ENCODE measurements at regions not wholly inside any gene's neighbourhood (a gene's known extent, or its start where the extent isn't known, plus 50 kb on each side); places are given as distances from the start of the nearest gene placed in this dataset.

DNA sequence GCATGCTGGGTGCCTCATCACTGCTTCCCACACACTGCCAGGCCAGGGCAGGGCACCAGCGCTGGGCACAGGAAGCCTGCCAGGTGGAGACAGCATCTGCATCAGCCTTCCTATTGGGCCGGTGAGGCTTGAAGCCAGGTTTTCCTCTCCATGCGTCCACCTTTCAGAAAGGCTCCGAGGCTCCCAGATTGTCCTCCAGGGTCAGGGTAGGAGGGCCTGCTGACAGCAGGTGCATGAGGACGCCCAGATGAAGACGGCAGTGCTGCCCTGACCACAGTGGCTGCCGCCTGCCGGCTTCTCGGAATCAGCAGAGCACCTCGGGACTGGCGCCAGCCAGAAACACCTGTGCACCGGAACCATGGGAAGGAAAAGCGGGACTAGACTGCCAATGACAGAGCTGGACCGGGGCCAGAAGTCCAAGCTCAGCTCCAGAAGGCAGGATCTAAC lies 170.5 kb upstream of the CST7 start:
- Histone ChIP-seq H3K36me3 (replicated peaks in 1 of 2; ENCODE audit: control insufficient read depth in 2 of 2, insufficient read depth in 2 of 2, low read length in 2 of 2) (no peaks in the 10 kb centered on the region), H2BK120ac (ENCODE audit: low read depth, low read length) (no peak overlapping the region), H3K27ac (replicated peaks; ENCODE audit: low read length) (no peak overlapping the region), H2BK5ac (ENCODE audit: low read length) (no peak overlapping the region), H3K23ac (ENCODE audit: low read depth, low read length, poor library complexity) (no peak overlapping the region), H3K18ac (ENCODE audit: low read length) (peak overlapping the region; percentile 44), H3K9ac (ENCODE audit: low read depth, low read length, poor library complexity) (no peak overlapping the region), H4K91ac (ENCODE audit: low read depth, low read length, poor library complexity) (no peak overlapping the region), H3K4me1 (ENCODE audit: control insufficient read depth in 2 of 2, insufficient read depth in 1 of 2, low read depth in 1 of 2, low read length in 2 of 2) (no peaks in the 10 kb centered on the region), H4K8ac (ENCODE audit: low read depth, low read length) (no peak overlapping the region), H3K4me2 (ENCODE audit: insufficient read depth, low read length, poor library complexity, severe bottlenecking) (no peak overlapping the region), H2BK15ac (ENCODE audit: low read length) (no peak overlapping the region), H3K4me3 (ENCODE audit: low read length in 2 of 2) (no peak overlapping the region), H3K79me1 (ENCODE audit: low read depth, low read length) (no peaks in the 10 kb centered on the region), H3K9me3 (replicated peaks in 1 of 2; ENCODE audit: control insufficient read depth in 2 of 2, insufficient read depth in 1 of 2, low read depth in 1 of 2, low read length in 2 of 2) (no peaks in the 10 kb centered on the region), H2AK5ac (ENCODE audit: low read depth, low read length) (no peak overlapping the region), H3K14ac (ENCODE audit: low read length) (no peak overlapping the region), H3K27me3 (ENCODE audit: control insufficient read depth in 3 of 3, insufficient read depth in 3 of 3, low read depth in 1 of 3, low read length in 3 of 3) (no peaks in the 10 kb centered on the region), H2BK12ac (ENCODE audit: low read length) (no peak overlapping the region), H2AFZ (ENCODE audit: low read length) (no peak overlapping the region), H3K4ac (ENCODE audit: low read length) (no peak overlapping the region)
- DNase-seq (ENCODE audit: low spot score): no peak
- no CpG with 5 or more reads among the region's 14 CpGs for WGBS, 2 donors (ENCODE audit: extremely low coverage in 2 of 2, insufficient read length in 2 of 2, insufficient replicate concordance in 1 of 2)

DNA sequence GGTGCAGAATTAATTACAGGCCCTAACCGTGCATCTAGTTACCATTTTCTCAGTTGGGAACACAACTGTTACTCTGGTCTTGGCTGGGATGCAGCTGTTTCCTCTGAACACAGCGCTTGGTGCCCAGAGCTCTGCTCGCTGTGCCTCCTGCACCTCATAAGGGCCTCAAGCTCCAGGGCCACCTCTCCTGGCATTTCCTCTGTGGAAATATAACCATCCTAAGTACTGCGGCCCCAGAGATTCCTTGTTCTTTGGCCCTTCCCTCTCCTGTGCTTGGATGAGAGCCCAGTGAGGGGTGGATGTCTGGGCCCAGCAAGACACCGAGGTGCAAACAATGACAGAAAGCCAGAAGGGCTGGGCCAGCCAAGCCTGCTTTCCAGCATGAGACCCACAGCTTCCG lies 169.9 kb upstream of the CST7 start:
- no peak overlapping the region for H3K4me3 ChIP-seq (ENCODE audit: low read length in 2 of 2)
- H3K4ac ChIP-seq (ENCODE audit: low read length): no peak overlapping the region
- H3K27ac ChIP-seq (replicated peaks; ENCODE audit: low read length): no peak overlapping the region
- no peak overlapping the region for H2AFZ ChIP-seq (ENCODE audit: low read length)
- no peak overlapping the region for H3K4me2 ChIP-seq (ENCODE audit: insufficient read depth, low read length, poor library complexity, severe bottlenecking)
- no peak overlapping the region for H3K18ac ChIP-seq (ENCODE audit: low read length)
- H3K27me3 ChIP-seq (ENCODE audit: control insufficient read depth in 3 of 3, insufficient read depth in 3 of 3, low read depth in 1 of 3, low read length in 3 of 3): no peaks in the 10 kb centered on the region
- no CpG with 5 or more reads among the region's 6 CpGs for WGBS, 2 donors (ENCODE audit: extremely low coverage in 2 of 2, insufficient read length in 2 of 2, insufficient replicate concordance in 1 of 2)
- no peak overlapping the region for H3K9ac ChIP-seq (ENCODE audit: low read depth, low read length, poor library complexity)
- no peak overlapping the region for H3K23ac ChIP-seq (ENCODE audit: low read depth, low read length, poor library complexity)
- no peak overlapping the region for H2AK5ac ChIP-seq (ENCODE audit: low read depth, low read length)
- H4K8ac ChIP-seq (ENCODE audit: low read depth, low read length): no peak overlapping the region
- no peak overlapping the region for H2BK120ac ChIP-seq (ENCODE audit: low read depth, low read length)
- H3K79me1 ChIP-seq (ENCODE audit: low read depth, low read length): no peaks in the 10 kb centered on the region
- no peak for DNase-seq (ENCODE audit: low spot score)
- no peaks in the 10 kb centered on the region for H3K4me1 ChIP-seq (ENCODE audit: control insufficient read depth in 2 of 2, insufficient read depth in 1 of 2, low read depth in 1 of 2, low read length in 2 of 2)
- no peak overlapping the region for H3K14ac ChIP-seq (ENCODE audit: low read length)
- H3K9me3 ChIP-seq (replicated peaks in 1 of 2; ENCODE audit: control insufficient read depth in 2 of 2, insufficient read depth in 1 of 2, low read depth in 1 of 2, low read length in 2 of 2): no peaks in the 10 kb centered on the region
- no peak overlapping the region for H4K91ac ChIP-seq (ENCODE audit: low read depth, low read length, poor library complexity)
- H2BK15ac ChIP-seq (ENCODE audit: low read length): no peak overlapping the region
- H2BK5ac ChIP-seq (ENCODE audit: low read length): no peak overlapping the region
- H3K36me3 ChIP-seq (replicated peaks in 1 of 2; ENCODE audit: control insufficient read depth in 2 of 2, insufficient read depth in 2 of 2, low read length in 2 of 2): no peaks in the 10 kb centered on the region
- no peak overlapping the region for H2BK12ac ChIP-seq (ENCODE audit: low read length)

DNA sequence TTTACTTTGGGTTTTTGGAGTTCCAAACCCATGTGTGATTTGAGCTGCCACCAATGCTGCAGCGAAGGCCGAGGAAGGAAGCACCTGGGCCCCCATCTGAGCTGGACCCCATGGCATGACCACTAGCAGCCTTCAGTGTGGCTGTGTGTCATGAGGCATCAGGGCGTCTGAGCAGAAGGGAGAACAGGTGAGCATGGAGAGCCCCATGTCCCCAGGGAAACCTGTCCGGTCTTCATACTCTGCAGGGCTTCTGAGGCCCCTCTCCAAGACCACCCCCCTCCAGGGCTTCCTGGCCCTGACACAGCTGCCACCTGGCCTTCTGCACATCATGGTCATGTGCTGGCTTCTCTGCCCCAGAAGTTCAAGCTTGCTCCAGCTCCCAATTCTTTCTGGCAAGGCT lies 169.1 kb upstream of the CST7 start:
- no peak for DNase-seq (ENCODE audit: low spot score)
- no peak overlapping the region for H2BK15ac ChIP-seq (ENCODE audit: low read length)
- no CpG with 5 or more reads among the region's 4 CpGs for WGBS, 2 donors (ENCODE audit: extremely low coverage in 2 of 2, insufficient read length in 2 of 2, insufficient replicate concordance in 1 of 2)

DNA sequence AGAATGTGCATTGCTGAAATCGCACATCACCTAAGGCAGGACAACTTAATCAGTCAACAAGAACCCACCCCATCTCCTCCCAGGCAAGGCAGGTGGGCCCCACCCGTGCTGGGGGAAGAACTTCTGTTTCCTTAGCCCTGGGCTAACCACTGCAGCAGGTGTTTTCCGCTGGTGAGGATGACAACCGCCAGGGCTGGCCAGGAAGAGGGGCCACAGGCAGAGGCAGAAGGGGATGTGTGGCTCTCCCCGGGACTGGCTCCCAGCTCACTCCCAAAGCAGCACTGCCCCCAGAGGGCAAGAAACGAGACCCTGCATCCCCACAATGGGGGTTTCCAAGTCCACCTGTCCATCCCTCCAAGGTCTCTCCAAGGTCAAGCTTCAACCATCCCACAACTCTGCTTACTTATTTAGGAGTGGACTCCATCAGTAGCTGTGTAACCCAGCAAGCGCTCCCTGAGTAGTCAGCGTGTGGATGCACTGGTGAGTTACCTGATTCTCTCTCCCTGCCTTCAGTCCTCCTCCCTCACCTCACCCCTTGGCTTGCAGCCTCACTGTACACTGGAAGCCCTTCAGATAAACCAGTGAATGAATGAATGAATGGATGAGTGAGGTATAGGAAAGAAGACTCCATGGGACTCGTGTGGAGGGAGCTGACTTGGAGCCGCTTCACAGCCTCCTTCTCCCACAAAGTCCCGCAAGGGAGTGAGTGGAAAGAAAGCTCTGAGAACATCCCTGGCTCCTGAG lies 168.2 kb upstream of the CST7 start:
- Histone ChIP-seq H4K91ac (ENCODE audit: low read depth, low read length, poor library complexity) (no peak overlapping the region), H2BK120ac (ENCODE audit: low read depth, low read length) (no peak overlapping the region), H4K8ac (ENCODE audit: low read depth, low read length) (no peak overlapping the region), H3K4me3 (ENCODE audit: low read length in 2 of 2) (no peak overlapping the region), H3K27ac (replicated peaks; ENCODE audit: low read length) (no peak overlapping the region), H2AFZ (ENCODE audit: low read length) (no peak overlapping the region), H3K18ac (ENCODE audit: low read length) (no peak overlapping the region), H3K4me1 (ENCODE audit: control insufficient read depth in 2 of 2, insufficient read depth in 1 of 2, low read depth in 1 of 2, low read length in 2 of 2) (no peaks in the 10 kb centered on the region), H2BK5ac (ENCODE audit: low read length) (no peak overlapping the region), H3K23ac (ENCODE audit: low read depth, low read length, poor library complexity) (no peak overlapping the region), H2AK5ac (ENCODE audit: low read depth, low read length) (peak overlapping the region; percentile 36), H3K4me2 (ENCODE audit: insufficient read depth, low read length, poor library complexity, severe bottlenecking) (no peak overlapping the region), H3K79me1 (ENCODE audit: low read depth, low read length) (no peaks in the 10 kb centered on the region), H3K36me3 (replicated peaks in 1 of 2; ENCODE audit: control insufficient read depth in 2 of 2, insufficient read depth in 2 of 2, low read length in 2 of 2) (no peaks in the 10 kb centered on the region), H2BK15ac (ENCODE audit: low read length) (no peak overlapping the region), H3K4ac (ENCODE audit: low read length) (no peak overlapping the region), H3K9me3 (replicated peaks in 1 of 2; ENCODE audit: control insufficient read depth in 2 of 2, insufficient read depth in 1 of 2, low read depth in 1 of 2, low read length in 2 of 2) (no peaks in the 10 kb centered on the region), H3K27me3 (ENCODE audit: control insufficient read depth in 3 of 3, insufficient read depth in 3 of 3, low read depth in 1 of 3, low read length in 3 of 3) (no peaks in the 10 kb centered on the region), H3K14ac (ENCODE audit: low read length) (no peak overlapping the region), H2BK12ac (ENCODE audit: low read length) (no peak overlapping the region), H3K9ac (ENCODE audit: low read depth, low read length, poor library complexity) (no peak overlapping the region)
- WGBS, 2 donors (ENCODE audit: extremely low coverage in 2 of 2, insufficient read length in 2 of 2, insufficient replicate concordance in 1 of 2): no CpG with 5 or more reads among the region's 11 CpGs
- no peak for DNase-seq (ENCODE audit: low spot score)

More for the DNA sequence above, 169.1 kb upstream of the CST7 start:
- Histone ChIP-seq H2AK5ac (ENCODE audit: low read depth, low read length) (no peak overlapping the region), H3K18ac (ENCODE audit: low read length) (no peak overlapping the region), H3K4me1 (ENCODE audit: control insufficient read depth in 2 of 2, insufficient read depth in 1 of 2, low read depth in 1 of 2, low read length in 2 of 2) (no peaks in the 10 kb centered on the region), H4K91ac (ENCODE audit: low read depth, low read length, poor library complexity) (no peak overlapping the region), H3K23ac (ENCODE audit: low read depth, low read length, poor library complexity) (no peak overlapping the region), H3K14ac (ENCODE audit: low read length) (no peak overlapping the region), H3K27ac (replicated peaks; ENCODE audit: low read length) (no peak overlapping the region), H3K9ac (ENCODE audit: low read depth, low read length, poor library complexity) (no peak overlapping the region), H3K27me3 (ENCODE audit: control insufficient read depth in 3 of 3, insufficient read depth in 3 of 3, low read depth in 1 of 3, low read length in 3 of 3) (no peaks in the 10 kb centered on the region), H2AFZ (ENCODE audit: low read length) (no peak overlapping the region), H2BK12ac (ENCODE audit: low read length) (no peak overlapping the region), H3K9me3 (replicated peaks in 1 of 2; ENCODE audit: control insufficient read depth in 2 of 2, insufficient read depth in 1 of 2, low read depth in 1 of 2, low read length in 2 of 2) (no peaks in the 10 kb centered on the region), H3K4me3 (ENCODE audit: low read length in 2 of 2) (no peak overlapping the region), H2BK120ac (ENCODE audit: low read depth, low read length) (no peak overlapping the region), H3K4ac (ENCODE audit: low read length) (no peak overlapping the region), H4K8ac (ENCODE audit: low read depth, low read length) (no peak overlapping the region), H3K4me2 (ENCODE audit: insufficient read depth, low read length, poor library complexity, severe bottlenecking) (no peak overlapping the region), H3K36me3 (replicated peaks in 1 of 2; ENCODE audit: control insufficient read depth in 2 of 2, insufficient read depth in 2 of 2, low read length in 2 of 2) (no peaks in the 10 kb centered on the region), H2BK5ac (ENCODE audit: low read length) (no peak overlapping the region), H3K79me1 (ENCODE audit: low read depth, low read length) (no peaks in the 10 kb centered on the region)
